ENCODE measurements at regions not wholly inside any gene's neighbourhood (a gene's known extent, or its start where the extent isn't known, plus 50 kb on each side); places are given as distances from the start of the nearest gene placed in this dataset.

GRCh38 chr6:71463061-71463460 is 174.4 kb downstream of the OGFRL1 start:
- TF ChIP-seq CTCF (IDR thresholded peaks at IDR 0.05) (no peak), POLR2A (IDR thresholded peaks at IDR 0.05) (no peak)

Data from esophagus squamous epithelium (tissue), 4 donors.